Kasumi-1 (cell line): ENCODE measurements at regions not wholly inside any gene's neighbourhood (a gene's known extent, or its start where the extent isn't known, plus 50 kb on each side); places are given as distances from the start of the nearest gene placed in this dataset.

Experiments
- DNase-seq, 2 experiments: peaks; one replicate each; lab custom pipeline; 2025; lab: John Stamatoyannopoulos, UW

DNA sequence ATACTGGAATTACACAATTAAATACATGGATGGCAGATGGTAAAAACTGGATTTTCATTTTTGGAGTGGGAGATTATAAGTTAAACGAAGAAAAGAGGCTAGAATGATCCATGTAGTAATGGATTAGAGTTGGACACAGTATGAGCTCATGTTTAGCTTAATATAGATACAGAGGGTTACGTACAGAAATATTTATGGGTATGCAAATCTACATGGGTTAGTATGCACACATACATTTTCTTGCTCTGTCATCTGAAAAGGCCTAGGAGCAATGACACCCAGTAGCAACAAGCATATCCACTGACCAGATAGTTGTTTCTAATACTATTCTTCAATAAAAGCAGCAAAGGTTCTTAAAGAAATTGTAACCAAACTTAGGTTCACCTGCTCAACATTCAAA, 366.4 kb downstream of the SEMA3D start:
- DNase-seq, result no peak

DNA sequence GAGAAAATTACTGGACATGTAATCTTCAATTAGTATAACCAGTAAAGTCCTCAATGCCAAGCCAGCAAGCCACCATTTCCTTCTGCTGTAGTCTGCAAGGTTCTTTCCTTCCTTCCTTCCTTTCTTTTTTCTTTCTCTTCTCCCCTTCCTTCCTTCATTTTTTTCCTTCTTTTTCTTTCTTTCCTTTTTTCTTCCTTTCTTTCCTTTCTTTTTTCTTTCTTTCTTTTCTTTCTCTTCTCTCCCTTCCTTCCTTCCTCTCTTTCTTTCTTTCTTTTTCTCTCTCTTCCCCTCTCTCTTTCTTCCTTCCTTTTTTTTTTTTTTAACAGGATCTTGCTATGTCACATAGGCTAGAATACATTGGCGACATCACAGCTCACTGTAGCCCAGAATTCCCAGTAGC, 369.8 kb downstream of the SEMA3D start:
- no peak for DNase-seq

DNA sequence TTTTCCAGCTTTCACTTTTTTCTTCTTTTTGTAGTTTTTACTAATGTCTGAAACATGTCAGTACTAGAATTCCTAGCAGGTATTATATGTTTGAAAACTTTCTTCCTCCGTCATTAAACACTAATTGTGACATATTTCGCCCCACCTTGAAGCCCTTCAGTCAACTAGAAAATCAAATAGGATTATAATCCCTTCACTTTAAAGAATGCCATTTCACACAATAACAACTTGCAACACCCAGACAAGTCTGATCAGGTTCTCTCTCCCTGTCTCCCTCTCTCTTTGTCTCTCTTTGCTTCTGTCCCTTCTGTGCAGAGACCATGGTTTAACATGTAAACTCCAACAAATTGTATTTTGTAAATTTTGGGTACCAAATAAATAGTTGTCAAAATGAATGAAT, 373.5 kb downstream of the SEMA3D start:
- no peak for DNase-seq

DNA sequence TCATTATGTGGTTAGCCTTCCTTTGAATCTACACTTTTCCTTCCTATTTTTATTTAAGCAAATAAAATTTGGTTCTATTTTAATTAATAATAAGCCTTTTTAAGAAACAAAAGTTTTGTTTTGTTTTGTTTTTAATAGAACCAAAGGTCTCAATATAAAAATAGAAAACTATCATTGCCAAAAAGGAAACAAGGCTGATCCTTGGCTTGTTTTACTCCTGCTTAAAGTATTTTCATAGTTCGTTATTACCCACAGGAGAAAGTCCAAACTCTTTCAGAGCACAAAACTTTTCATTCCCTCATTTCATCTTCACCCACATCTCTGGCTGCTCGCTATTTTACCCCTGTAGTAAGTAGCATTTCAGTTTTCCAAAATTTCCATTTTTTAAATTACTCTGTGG, 374.8 kb downstream of the SEMA3D start:
- DNase-seq, result no peak

DNA sequence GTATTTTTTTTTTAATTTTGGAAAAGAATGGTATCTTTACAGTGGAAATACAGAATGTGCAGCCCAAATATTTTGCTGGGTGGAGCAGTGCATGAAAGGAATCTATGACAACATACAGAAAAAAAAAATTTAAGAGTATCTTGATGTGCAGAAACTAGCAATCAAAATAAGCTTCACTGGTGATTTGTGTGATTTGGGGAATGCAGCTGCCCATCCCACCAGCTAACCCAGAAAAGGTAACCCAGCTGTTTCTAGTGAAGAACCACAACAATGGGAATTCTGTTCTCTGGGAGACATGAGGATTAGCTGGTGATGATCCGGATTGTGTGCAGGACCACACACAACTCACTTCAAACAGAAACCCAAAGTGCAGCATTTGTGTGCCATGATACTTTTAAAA, 375.5 kb downstream of the SEMA3D start:
- no peak for DNase-seq

DNA sequence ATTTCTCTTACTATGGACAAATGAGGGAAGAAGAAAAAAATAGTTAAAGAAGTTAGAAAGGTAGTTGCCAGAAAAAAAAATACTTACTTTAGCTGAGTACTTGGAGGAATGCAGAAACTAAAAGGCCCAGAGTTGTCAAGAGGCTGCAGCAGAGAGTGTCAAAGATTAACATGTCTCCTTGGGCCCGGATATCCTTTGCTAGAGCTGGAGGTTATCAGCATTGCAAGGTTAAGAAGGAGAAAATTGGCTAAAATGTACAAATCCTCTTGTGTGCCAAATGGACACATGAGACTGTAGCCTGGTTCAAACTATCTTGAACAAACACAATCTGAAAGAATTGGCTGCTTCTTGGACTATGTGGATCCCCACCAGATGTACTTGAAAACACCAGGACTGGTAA, 377.0 kb downstream of the SEMA3D start:
- no peak for DNase-seq

DNA sequence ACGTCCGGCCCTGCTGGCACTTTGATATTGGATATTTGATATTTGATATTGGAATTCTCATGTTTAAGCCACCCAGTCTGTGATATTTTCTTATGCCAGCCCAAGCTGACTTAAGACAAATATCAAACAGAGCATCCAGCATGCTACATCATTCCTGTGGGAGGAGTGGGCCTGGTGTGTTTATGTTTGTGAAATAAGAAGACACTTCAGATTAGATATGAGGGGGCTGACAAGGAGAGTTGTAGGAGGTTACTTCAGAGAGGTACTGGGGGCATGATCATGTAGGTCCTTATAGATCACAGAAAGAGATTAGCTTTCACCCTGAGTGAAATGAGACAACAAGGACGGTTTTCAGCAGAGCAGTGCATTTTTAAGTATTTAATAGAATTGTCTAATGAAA, 382.9 kb downstream of the SEMA3D start:
- no peak for DNase-seq

DNA sequence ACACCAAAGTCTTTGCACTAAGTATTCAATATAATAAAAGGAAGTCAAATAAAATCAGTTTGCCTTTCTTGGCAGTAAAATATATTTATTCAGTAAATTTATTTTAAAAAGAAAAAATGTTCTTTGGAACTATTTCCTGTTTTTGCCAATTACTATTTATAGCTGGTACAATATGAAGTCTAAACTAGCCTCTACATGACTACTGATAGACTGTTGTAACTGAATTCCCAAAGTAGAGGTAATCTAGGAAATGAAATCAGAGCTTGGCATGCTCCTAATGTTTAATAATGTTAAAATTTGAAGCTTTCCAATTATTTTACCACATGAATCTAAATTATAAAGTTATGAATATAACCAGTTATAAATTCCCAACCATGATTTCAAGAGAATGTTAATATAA, 385.5 kb downstream of the SEMA3D start:
- no peak for DNase-seq

DNA sequence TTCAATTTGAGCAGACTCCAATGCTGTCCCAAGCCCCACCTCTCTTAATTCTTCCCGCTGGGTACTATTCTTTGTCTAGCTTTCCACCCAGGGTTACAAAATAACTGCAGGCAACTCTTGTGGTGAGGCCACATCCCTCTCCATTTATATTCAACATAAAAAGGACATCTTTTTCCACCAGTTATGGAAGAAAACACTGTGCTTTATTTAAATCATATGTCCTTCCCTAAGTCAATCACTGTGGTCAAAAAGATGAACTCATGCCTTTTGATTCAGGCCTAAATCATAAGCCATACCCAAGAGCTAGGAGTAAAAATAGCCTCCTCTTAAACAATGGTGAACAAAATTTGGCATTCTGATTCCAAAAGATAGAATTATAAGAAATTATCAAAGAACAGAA, 386.0 kb downstream of the SEMA3D start:
- DNase-seq, result no peak

DNA sequence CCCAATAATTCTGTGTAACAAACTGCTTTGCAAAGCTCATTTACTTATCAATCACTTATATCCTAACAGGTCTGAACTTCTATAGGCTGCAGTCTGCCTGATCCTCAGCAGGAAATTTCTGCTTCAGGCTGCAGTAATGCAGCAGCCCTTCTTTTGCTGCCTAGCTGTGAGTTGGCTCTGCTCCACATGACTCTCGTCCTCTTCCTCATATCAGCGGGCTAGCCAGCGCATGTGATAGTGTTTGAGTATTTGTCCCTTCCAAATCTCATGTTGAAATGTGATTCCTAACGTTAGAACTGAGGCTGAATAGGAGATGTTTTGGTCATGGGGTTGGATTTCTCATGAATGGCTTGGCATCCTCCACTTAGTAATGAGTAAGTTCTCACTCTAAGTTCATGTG, 387.8 kb downstream of the SEMA3D start:
- DNase-seq, result no peak

DNA sequence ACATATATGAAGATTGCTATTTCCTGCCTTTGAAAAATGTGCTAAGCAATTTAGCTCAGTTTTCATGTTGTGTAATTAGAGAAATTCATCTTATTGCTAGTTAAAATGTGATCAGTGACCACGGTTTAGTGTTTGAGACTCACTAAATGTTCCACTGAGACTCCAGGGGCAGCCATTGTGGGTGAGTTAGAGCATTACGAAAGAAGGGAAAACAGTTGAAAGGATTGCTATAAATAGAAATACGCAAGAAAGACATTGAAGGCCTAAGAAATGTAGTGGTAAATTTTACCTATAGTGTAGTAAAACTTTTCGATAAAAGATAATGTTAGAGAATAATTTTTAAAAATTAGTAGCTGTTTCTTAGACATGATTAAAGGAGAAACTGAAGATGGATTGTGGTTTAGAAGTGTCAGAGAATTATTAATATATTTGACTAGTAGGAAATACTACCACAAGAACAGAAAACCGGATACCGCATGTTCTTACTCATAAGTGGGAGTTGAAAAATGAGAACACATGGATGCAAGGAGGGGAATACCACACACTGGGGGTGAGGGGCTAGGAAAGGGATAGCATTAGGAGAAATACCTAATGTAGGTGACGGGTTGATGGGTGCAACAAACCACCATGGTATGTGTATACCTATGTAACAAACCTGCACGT, 394.5 kb downstream of the SEMA3D start:
- DNase-seq, result peak; percentile 62 to 63

DNA sequence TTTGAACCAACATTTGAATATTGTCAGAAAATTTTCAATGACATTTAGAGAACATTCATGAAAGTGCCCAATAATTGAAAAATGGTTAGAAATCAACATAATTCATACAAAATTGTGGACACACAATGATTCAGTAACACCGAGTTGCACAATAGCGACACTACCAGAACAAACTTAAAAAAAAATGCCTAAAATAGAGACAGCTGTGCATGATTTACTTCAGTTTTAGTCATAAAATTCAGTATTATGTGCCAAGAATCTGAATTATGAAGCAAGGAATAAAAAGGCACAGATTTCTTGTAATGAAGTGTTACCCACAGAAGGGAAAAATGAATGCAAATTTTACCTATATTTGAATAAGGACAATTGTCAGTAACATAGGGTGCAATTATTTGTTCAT, 396.0 kb downstream of the SEMA3D start:
- no peak for DNase-seq

DNA sequence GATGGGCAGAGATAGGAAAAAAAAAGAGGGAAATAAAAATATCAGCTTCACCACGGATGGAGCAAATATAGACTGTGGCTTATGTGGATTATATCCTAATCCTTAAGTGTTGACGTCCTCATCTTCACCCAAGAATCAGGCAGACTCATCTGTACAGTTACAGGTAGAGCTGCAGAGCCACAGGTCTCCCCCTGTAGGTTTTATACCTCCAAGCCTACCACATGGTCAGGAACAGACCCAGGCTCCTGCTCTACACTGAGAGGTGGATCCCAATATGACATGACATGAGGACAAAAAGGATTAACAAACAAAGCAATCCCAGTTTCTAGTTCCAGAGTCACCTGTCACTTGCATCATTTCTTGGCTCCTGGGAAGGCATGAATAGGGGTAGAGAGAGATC, 400.8 kb downstream of the SEMA3D start:
- DNase-seq, result no peak

DNA sequence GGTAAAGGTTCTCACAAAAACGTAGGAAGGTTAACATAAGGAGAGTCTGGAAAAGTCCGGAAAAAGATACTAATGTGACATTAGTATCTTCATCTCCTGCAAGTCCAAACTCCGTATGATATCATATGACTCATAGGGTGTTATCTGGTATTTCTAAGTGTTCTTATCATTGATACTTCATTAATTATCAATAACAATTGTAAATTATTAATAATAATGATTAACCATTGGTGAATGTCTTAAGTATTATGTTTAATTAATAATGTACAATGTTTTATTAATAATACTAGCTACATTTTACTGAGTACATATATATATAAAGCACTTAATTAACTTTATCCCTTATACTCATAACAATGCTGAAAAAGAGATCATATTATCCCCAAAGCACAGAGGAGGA, 402.4 kb downstream of the SEMA3D start:
- no peak for DNase-seq

DNA sequence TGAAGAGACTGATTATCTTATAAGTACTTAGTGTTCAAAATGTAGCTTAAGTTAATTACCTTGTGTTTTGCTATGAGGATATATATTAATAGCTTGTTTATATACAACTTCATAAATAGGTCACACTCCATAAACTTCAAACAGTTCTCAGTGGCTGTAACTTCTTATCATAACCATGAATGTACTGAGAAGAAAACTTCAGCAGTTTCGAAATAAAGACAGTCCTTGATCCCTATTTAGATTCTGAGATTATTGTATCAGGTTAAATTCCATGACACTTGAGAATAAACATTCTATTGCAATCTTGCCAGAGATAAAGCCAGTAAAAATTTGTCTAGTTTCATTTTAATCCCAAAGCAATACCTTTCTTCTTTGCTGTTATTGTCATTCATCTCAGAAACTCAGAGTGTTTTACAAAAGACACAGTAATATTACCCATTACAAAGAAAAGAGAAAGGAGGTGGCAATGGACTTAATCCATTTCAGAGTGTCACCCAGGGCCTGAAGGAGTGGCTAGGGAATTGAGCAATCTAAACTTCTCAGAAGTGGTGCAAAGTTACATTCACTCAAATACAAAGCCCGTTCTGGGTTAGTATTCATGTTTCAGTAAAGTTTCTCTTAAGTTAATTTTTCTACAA, 403.6 kb downstream of the SEMA3D start:
- DNase-seq, result peak in 1 of 2 experiments; percentile 5

DNA sequence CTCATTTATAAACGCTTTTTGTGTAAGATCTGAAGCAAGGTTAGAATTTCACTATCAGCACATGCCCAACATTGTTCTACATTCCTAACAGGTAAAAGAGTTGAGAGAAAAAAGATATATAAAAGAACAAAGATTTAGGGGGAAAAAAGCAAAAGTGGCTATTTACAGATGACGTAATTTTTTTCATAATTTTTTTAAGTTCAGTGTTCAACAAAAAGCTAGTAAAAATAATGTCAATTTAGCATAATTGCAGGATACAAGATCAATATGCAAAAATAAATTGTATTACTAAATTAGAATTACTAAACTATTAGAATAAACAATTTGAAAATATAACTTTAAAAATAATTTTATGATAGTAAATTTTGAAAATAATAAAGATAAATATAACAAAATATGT, 405.0 kb downstream of the SEMA3D start:
- DNase-seq, result no peak

DNA sequence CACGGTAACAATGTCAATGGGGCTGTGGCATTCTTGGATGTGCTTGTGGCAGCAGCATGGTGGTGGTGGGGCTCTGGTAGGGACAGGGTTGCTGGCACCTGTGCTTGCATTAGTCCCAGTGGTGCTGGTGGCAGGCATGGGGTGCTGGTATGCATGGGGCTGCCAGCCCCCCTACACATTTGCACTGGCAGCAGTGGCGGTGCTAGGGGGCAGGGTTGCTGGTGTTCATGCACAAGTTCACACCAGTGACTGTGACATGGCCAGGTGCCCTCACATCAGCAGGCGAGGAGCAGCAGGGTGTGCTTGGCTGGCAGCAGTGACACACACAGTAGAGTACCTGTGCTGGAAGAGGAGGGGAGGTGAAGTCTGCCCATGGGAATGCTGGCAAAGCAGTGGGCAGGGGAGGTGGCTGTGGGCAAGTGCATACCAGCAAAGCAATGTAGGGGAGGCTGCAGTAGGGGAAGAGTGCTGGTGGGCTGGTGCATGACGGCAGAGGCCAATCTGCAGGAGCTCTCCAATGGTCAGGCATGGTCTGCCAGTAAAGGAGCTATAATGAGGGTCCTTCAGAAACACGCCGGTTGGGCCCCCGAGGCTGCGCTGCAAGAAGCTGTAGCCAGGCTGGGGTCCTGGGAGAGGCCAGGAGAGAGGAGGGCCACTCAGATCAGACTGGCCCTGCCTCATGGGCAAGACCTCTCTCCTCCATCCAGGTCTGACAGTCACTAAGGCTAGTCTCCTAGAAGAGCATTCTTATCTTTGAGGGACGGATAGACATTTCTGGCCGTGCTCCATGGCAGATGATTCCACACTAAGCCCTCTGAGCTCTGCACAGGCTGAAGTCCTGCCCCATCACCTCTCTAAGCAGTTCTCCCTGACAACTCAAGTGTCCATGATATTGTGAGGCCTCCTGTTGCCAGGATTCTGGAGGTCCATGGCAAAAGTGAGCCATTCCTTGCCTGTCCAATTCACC, 406.4 kb downstream of the SEMA3D start:
- no peak for DNase-seq

DNA sequence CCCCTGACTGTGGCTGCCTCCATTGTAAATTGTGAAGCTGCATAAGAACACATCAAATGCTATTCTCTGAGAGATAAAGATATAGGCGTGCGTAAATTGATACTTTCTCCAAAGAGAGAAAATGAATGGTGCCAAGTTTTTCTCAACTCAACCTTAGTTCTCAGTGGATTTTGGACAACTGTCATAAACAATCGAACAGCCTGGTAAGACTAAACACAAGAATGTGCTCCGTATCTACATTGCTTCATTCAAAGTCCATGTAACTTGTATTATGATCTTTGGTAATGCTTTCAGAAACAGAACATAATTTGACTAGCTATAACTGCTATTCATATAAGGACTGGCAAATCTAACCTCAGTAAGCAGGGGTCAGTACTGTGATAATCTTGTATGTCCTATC, 429.1 kb downstream of the SEMA3D start:
- no peak for DNase-seq

DNA sequence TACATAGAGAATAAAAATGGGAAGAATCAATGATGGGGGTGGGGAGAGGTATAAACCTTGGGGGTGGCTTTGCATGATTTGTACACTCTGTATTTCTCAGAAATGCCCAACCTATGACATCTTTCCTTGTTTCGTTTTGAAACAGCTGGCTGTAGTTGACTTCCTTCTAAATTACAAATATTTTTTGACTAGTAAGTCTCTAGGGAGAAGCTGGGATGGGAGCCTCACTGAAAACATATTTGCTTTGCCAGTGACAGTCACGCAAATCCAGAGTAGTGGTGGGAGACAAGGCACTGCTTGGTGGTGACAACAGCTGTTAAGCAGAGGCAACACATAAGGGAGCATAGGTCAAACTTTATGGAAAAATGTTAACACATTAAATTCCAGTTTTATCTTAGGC, 440.5 kb downstream of the SEMA3D start:
- DNase-seq, result no peak

DNA sequence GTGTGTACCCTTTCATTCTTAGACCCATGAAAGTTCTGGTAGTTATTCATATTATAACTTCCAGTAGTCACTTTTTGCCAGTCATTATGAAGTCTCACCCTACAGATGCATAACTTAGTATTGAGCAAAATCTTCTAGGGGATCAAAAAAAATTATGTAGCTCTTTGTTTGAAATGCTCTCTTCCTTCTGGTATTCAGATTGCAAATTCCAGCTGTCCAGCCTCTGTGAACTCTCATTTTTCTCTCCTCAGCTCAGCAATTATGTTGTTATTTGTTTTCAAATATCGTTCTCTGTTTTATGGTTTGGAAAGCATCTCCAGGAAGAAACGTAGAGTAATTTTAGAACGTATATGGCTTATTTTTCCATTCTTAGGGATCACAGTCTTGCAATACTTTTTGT, 442.5 kb downstream of the SEMA3D start:
- DNase-seq, result no peak

DNA sequence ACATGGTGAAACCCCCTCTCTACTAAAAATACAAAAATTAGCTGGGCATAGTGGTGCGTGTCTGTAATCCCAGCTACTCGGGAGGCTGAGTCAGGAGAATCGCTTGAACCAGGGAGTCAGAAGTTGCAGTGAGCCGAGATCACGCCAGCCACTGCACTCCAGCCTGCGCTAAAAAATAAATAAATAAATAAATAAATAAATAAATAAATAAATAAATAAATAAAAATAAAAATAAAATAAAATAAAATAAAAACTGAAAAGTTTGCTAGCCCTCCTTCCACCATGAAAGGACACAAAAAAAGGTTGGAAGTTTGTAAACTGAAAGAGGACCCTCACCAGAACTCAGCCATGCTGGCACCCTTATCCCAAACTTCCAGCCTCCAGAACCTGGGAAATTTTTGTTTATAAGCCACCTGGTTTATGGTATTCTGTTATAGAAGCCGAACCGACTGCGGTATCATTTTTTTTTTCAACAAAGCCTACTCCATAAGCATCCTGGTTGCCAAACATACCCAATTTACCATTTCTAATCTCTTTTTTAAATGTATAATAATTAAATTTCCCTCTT, 448.2 kb downstream of the SEMA3D start:
- DNase-seq, result no peak

DNA sequence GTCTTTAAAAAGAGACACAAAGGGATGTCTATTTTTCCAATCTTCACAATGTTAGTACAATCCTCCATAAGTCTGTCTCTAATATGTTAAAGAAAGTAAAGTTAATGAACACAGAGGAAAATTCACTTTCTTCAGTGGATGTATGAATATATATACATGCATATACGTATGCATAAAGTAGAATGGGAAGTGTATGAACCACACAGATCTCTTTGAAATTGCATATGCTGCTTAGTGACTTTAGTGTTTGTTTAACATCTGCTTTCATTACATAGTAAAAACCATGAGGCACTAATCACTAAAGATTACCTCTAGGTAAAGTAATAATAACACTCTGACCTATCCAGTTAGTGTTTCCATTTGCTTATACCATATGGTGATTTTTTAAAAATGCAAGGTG, 451.2 kb downstream of the SEMA3D start:
- no peak for DNase-seq

DNA sequence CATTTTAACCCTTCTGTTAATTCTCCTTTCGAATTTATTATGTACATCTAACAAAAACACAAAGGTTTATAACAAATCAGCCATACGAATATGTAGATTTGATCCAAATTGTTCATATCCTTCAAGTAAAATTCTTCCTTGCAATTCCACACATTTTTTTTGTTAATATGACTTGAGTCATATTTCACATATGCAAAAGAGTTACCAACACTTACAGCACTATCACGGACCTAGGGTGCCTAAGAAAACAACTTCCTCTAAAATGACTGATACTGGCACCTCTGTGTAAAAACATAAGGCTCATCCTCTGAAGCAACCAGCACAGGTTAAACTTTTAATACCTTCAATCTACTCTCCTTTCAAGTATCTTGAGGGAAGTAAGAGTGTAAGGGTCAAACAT, 451.8 kb downstream of the SEMA3D start:
- DNase-seq, result no peak
